Stimulated activated memory B cell treated with anti-CD40 and anti-IgM and Interleukin-4, amounts not matched to agents 10 μg/mL and 1 μg/mL and 100 μg/mL, for 72 hours (primary cell): ENCODE measurements at regions not wholly inside any gene's neighbourhood (a gene's known extent, or its start where the extent isn't known, plus 50 kb on each side); places are given as distances from the start of the nearest gene placed in this dataset.
A peak's percentile ranks its signal among the peaks of the same experiment; 100 is the strongest.
"Not testable (repeated sequence)": the region's sequence is repeated elsewhere in the genome, so short reads cannot be mapped to it uniquely, and the experiment has no call there.

Experiments used
- ATAC-seq: fragments of 150-1000 bp; cut with Tn5 transposase; 2 replicates; pipeline ENCODE4 v1.10.0; 2021
- H3K27ac Mint-ChIP-seq: one replicate; pipeline ENCODE4 v1.8.0; 2022; ENCODE audit warnings: mild to moderate bottlenecking, mixed read lengths
- H3K27me3 Mint-ChIP-seq: one replicate; pipeline ENCODE4 v1.8.0; 2022; ENCODE audit warnings: mixed read lengths
- H3K36me3 Mint-ChIP-seq: one replicate; pipeline ENCODE4 v1.8.0; 2022; ENCODE audit warnings: mixed read lengths
- H3K4me1 Mint-ChIP-seq: one replicate; pipeline ENCODE4 v1.8.0; 2022; ENCODE audit warnings: mixed read lengths
- H3K4me3 Mint-ChIP-seq: one replicate; pipeline ENCODE4 v1.8.0; 2022; ENCODE audit warnings: mild to moderate bottlenecking, moderate library complexity, mixed read lengths
- H3K9me3 Mint-ChIP-seq: one replicate; pipeline ENCODE4 v1.8.0; 2022; ENCODE audit warnings: mixed read lengths

GRCh38 chr5:106085136-106085535, 1585.6 kb downstream of the EFNA5 start:
- Mint-ChIP-seq H3K36me3 (no peaks in the 10 kb centered on the region), H3K4me3 (no peak overlapping the region), H3K9me3 (peaks cover 3% of the 10 kb centered on the region), H3K27me3 (no peaks in the 10 kb centered on the region), H3K4me1 (no peaks in the 10 kb centered on the region), H3K27ac (no peak overlapping the region)
- no peak for ATAC-seq

DNA sequence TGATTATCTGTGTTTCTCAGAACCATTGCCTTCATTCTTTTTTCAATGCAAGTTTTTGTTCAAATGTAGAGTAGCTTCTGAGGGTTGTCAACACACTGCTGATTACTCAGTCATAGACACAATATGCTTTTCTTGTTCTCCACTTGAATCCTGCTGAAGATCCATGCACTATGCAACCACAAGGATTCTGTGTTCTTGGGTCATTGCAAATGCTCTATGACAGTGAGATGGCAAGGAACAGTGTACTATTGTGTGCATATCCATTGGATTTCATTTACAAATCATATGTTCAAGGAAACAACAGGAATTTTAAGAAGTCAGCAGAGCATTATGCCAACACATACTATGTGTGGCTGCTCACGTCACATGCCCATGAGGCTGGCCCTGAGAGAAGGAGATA, 1590.2 kb downstream of the EFNA5 start:
- Mint-ChIP-seq H3K36me3 (no peaks in the 10 kb centered on the region), H3K4me1 (no peaks in the 10 kb centered on the region), H3K9me3 (peaks cover 3% of the 10 kb centered on the region), H3K27me3 (no peaks in the 10 kb centered on the region), H3K4me3 (no peak overlapping the region), H3K27ac (no peak overlapping the region)
- peak; percentile 51 for ATAC-seq

DNA sequence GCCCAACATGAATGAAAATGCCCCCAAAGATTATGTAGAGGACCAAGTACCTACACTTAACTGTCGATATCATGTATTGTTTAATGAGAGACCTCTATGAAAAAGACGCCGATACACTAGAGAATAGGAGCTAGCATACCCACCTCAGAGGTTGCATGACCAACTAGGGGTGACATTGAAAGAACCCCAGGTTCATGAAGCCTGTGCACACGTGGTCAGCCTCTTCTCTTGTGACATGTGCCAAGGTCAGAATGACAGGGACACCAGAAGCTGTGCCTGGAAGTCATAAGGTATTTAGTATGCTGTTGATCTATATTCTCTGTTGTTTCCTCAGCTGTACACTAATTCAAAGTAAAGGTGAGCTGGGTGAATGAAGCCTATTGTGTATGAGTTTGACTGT, 1594.1 kb downstream of the EFNA5 start:
- Mint-ChIP-seq H3K36me3 (no peaks in the 10 kb centered on the region), H3K4me1 (no peaks in the 10 kb centered on the region), H3K4me3 (no peak overlapping the region), H3K27ac (no peak overlapping the region), H3K27me3 (no peaks in the 10 kb centered on the region), H3K9me3 (peaks cover 3% of the 10 kb centered on the region)
- no peak for ATAC-seq

DNA sequence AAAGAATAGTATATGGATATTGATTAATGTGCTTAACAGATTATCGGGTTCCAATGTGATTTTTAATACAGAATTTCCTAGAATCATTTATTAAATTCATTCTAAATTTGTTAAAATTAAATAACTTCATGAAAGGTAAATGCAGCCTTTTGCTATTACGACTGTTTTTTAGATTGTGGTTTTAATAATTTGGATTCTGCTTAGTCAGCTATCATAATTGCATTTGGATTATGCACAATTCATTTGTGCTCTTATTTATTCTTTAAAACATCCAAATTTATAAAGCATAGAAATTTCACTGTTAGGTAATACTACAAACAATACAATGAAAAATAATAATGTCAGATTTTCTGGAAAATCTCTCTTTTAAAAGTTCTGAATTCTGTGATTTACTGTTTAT, 1598.5 kb downstream of the EFNA5 start:
- H3K27ac Mint-ChIP-seq, result no peak overlapping the region
- no peak overlapping the region for H3K4me3 Mint-ChIP-seq
- no peaks in the 10 kb centered on the region for H3K36me3 Mint-ChIP-seq
- no peaks in the 10 kb centered on the region for H3K4me1 Mint-ChIP-seq
- no peaks in the 10 kb centered on the region for H3K9me3 Mint-ChIP-seq
- no peaks in the 10 kb centered on the region for H3K27me3 Mint-ChIP-seq
- no peak for ATAC-seq

DNA sequence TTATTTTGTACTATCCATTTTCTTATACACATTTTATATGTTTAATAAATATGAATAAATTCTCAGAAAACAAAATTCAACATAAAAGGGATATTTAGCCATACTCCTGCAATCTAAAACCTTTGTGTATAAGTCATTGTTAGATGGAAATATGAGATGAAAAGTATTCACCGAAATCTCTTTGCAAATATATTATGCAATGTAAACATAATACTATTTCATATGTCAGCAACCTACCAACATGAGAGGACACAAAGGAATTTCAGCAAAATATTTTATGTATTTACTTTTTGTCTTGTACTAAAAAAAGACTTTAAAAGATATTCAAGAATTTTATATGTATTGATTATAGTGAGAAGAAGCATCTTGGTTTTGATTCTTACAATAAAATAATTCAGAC, 1623.4 kb downstream of the EFNA5 start:
- no peak overlapping the region for H3K4me3 Mint-ChIP-seq
- H3K36me3 Mint-ChIP-seq, result no peaks in the 10 kb centered on the region
- no peaks in the 10 kb centered on the region for H3K4me1 Mint-ChIP-seq
- H3K9me3 Mint-ChIP-seq, result peaks cover 7% of the 10 kb centered on the region
- H3K27ac Mint-ChIP-seq, result no peak overlapping the region
- H3K27me3 Mint-ChIP-seq, result no peaks in the 10 kb centered on the region
- no peak for ATAC-seq

DNA sequence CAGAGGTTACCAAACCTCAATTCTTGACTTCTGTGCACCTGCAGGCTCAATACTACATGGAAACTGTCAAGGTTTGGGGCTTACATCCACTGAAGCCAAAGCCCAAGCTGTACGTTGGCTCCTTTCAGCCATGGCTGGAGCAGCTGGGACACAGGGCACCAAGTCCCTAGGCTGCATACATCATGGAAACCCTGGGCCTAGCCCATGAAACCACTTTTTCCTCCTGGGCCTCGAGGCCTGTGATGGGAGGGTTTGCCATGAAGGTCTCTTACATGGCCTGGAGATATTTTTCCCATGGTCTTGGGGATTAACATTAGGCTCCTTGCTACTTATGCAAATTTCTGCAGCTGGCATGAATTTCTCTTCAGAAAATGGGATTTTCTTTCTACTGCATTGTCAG, 1638.7 kb downstream of the EFNA5 start:
- not testable (repeated sequence) for ATAC-seq, H3K4me1 Mint-ChIP-seq, H3K27ac Mint-ChIP-seq, H3K27me3 Mint-ChIP-seq, H3K36me3 Mint-ChIP-seq, H3K4me3 Mint-ChIP-seq
- peaks cover 10% of the 10 kb centered on the region for H3K9me3 Mint-ChIP-seq

DNA sequence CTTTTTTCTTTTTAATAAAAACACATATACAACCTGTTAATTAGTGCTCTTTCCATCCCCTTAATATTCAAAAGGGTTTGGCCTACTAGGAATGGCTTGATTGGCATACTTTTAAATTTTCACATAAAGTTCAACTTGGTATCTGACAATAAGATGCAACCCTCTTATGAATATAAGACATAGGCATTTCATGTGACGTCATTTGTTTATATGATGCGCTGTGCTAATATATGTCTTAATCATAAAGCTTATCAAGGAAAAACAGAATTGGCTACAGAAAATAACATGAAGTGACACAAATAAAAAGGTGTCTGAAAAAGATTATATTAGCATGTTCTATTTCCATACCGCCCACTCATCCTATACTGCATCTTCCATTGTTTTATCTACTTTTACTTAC, 1642.4 kb downstream of the EFNA5 start:
- no peaks in the 10 kb centered on the region for H3K27me3 Mint-ChIP-seq
- ATAC-seq, result no peak

DNA sequence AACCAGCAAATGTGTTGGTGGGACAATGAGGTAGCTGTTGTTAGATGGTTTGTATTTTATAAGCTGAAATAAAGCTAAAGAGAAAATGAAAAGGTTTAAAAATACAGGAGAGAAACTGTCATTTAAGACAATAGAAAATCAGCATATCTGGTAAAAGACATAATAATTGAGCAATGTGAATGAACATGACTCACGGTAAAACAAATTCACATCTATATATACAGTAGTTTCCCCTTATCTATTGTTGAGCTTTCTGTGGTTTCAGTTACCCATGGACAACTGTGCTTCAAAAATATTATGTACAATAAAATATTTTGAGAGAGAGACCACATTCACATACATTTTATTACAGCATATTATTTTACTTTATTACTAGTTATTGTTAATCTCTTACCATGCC, 1649.8 kb downstream of the EFNA5 start:
- no peak overlapping the region for H3K4me3 Mint-ChIP-seq
- ATAC-seq, result no peak
- H3K36me3 Mint-ChIP-seq, result no peaks in the 10 kb centered on the region
- H3K9me3 Mint-ChIP-seq, result peaks cover 7% of the 10 kb centered on the region
- no peaks in the 10 kb centered on the region for H3K4me1 Mint-ChIP-seq
- H3K27me3 Mint-ChIP-seq, result no peaks in the 10 kb centered on the region
- H3K27ac Mint-ChIP-seq, result no peak overlapping the region

More for the DNA sequence above, 1642.4 kb downstream of the EFNA5 start:
- H3K36me3 Mint-ChIP-seq, result no peaks in the 10 kb centered on the region
- no peaks in the 10 kb centered on the region for H3K4me1 Mint-ChIP-seq
- H3K9me3 Mint-ChIP-seq, result peaks cover 10% of the 10 kb centered on the region
- H3K4me3 Mint-ChIP-seq, result no peak overlapping the region
- H3K27ac Mint-ChIP-seq, result no peak overlapping the region

GRCh38 chr5:106019261-106019660, 1651.5 kb downstream of the EFNA5 start:
- H3K9me3 Mint-ChIP-seq, result peaks cover 7% of the 10 kb centered on the region
- no peak overlapping the region for H3K4me3 Mint-ChIP-seq
- H3K27me3 Mint-ChIP-seq, result no peaks in the 10 kb centered on the region
- H3K4me1 Mint-ChIP-seq, result no peaks in the 10 kb centered on the region
- no peak overlapping the region for H3K27ac Mint-ChIP-seq
- no peaks in the 10 kb centered on the region for H3K36me3 Mint-ChIP-seq
- ATAC-seq, result no peak

DNA sequence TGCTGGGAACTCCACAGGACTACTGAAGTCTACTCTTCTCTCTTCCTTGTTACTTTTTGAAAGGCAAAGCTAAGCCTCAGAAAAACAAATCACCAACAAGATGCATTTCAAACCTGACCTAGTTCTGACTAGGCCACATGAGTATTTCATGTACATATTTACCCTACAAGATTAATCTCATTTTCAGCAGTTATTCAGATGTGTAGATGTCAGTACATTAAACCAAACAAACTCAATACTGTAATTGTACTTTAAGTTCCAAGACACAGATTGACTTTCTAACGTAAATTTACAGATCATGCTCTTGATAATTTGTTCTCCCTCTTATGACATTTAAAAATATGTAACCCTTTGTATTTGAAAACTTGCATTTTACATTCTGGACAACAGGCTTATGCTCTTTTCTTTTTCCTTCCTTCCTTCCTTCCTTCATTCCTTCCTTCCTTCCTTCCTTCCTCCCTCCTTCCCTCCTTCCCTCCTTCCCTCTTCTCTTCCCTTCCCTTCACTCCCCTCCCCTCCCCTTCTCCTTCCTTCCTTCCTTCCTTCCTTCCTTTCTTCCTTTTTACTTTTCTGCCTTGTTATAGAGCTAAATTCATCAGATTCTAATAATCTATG, 1653.4 kb downstream of the EFNA5 start:
- H3K27me3 Mint-ChIP-seq, result no peaks in the 10 kb centered on the region
- no peak overlapping the region for H3K27ac Mint-ChIP-seq
- H3K9me3 Mint-ChIP-seq, result peaks cover 7% of the 10 kb centered on the region
- H3K4me3 Mint-ChIP-seq, result no peak overlapping the region
- H3K36me3 Mint-ChIP-seq, result no peaks in the 10 kb centered on the region
- no peak for ATAC-seq
- no peaks in the 10 kb centered on the region for H3K4me1 Mint-ChIP-seq

DNA sequence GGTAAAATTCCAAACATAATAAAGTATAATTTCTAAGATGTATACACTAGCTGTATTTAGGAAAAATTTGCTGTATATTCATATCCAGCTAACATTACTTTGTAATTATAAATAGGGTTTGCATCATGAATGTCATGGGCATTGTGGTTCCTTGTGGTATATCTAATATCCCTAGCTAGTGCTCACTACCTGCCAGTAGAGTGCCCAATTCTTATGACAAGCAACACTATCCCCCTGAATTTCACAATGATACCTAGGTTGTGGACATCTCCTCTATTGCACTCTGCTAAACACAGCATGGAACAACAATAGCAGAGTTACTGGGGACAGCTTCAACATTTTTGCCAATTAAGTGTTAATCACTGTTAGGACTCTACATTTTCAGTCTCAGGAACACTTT, 1656.5 kb downstream of the EFNA5 start:
- H3K4me3 Mint-ChIP-seq, result no peak overlapping the region
- H3K27me3 Mint-ChIP-seq, result no peaks in the 10 kb centered on the region
- no peaks in the 10 kb centered on the region for H3K36me3 Mint-ChIP-seq
- peaks cover 10% of the 10 kb centered on the region for H3K9me3 Mint-ChIP-seq
- no peak overlapping the region for H3K27ac Mint-ChIP-seq
- H3K4me1 Mint-ChIP-seq, result no peaks in the 10 kb centered on the region
- ATAC-seq, result no peak

GRCh38 chr5:106006242-106006641, 1664.5 kb downstream of the EFNA5 start:
- no peak for ATAC-seq
- Mint-ChIP-seq H3K4me1 (no peaks in the 10 kb centered on the region), H3K36me3 (no peaks in the 10 kb centered on the region)

DNA sequence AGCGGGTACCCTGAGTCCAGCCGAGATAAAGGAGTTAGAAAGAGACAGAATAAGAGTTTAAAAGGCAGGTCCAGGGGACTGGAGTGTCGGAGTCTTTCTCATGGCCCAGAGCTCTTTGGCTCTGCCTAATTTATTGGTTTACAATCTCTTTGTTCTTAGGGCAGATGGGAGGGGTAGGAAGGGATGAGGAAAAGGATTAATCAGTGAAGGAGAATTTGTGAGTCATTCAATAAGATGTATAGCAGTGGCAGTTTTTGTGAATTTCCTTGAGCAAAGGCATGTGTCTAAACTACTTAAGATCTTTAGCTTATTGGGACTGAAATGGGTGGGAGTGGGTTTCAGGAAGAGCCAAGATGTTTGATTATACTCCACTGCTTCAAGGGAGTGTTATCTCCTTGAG, 1671.7 kb downstream of the EFNA5 start:
- H3K36me3 Mint-ChIP-seq, H3K4me3 Mint-ChIP-seq, H3K27ac Mint-ChIP-seq, H3K4me1 Mint-ChIP-seq, ATAC-seq, H3K27me3 Mint-ChIP-seq, H3K9me3 Mint-ChIP-seq: not testable (repeated sequence)

More at GRCh38 chr5:106006242-106006641, 1664.5 kb downstream of the EFNA5 start:
- Mint-ChIP-seq H3K27me3 (no peaks in the 10 kb centered on the region), H3K9me3 (peaks cover 11% of the 10 kb centered on the region), H3K27ac (no peak overlapping the region), H3K4me3 (no peak overlapping the region)

DNA sequence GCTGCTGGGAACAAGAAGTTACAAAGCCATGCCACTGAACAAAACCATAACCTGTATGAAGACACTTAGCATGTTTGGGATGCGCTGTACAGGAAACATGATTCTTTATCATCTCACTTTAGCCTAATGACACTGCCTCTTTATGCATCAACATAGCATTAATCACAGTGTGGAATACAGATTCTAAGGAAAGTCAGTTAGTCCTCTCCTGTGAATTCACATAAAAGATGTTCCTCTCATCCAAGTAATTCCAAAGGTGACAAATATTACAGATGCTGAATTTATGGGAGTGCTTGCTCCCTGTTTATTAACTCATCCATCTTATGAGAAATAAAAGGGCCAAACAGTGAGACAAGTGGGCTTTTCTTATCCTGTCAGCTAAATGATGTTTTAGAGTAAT, 1677.7 kb downstream of the EFNA5 start:
- no peak overlapping the region for H3K27ac Mint-ChIP-seq
- no peaks in the 10 kb centered on the region for H3K27me3 Mint-ChIP-seq
- H3K9me3 Mint-ChIP-seq, result peaks cover 3% of the 10 kb centered on the region
- no peak overlapping the region for H3K4me3 Mint-ChIP-seq
- H3K4me1 Mint-ChIP-seq, result no peaks in the 10 kb centered on the region
- no peaks in the 10 kb centered on the region for H3K36me3 Mint-ChIP-seq
- ATAC-seq, result no peak

DNA sequence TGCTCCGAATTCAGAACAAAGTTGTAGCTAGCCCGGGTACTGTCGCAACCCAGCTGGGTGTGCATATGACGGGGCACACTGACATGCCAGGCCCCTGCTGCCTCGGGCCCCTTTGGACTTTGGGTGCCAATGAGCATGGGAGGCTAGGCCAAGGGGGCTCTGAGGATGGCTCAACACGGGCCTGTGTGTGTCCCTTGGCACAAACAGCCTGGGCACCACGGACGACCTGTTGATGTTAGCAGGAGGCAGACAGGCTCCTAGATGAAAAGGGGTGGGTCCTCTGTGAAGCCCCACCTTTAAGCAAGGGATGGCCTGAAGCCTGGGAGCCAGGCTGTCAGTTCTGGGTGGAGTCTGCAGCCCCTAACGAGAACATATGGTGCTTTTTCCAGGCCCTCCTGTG, 1688.2 kb downstream of the EFNA5 start:
- Mint-ChIP-seq H3K4me3 (no peak overlapping the region), H3K36me3 (no peaks in the 10 kb centered on the region), H3K9me3 (peaks cover 2% of the 10 kb centered on the region), H3K4me1 (no peaks in the 10 kb centered on the region), H3K27ac (no peak overlapping the region), H3K27me3 (no peaks in the 10 kb centered on the region)
- ATAC-seq, result no peak

DNA sequence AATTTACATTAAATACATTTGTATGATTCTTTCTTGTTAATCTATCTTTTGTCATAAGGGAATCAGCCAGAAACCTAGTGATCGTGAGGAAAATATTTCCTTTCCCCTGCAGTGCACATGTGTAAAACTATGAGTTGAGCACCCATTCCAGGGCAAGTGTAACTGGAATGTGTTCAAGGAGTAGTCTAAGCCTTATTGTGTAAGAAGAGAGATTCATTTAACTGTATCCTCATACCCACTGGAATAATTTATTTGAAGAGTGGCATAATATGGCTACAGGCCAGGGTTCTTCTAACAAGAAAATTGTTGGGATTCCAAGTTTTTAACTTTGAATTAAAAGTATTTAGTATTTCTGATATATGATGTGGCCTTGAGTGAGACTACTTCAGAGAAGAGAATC, 1692.7 kb downstream of the EFNA5 start:
- Mint-ChIP-seq H3K4me1 (no peaks in the 10 kb centered on the region), H3K4me3 (no peak overlapping the region), H3K27me3 (no peaks in the 10 kb centered on the region), H3K36me3 (no peaks in the 10 kb centered on the region), H3K27ac (no peak overlapping the region), H3K9me3 (peaks cover 2% of the 10 kb centered on the region)
- no peak for ATAC-seq

- ATAC-seq, result no peak
- H3K4me3 Mint-ChIP-seq, result no peak overlapping the region
- no peaks in the 10 kb centered on the region for H3K36me3 Mint-ChIP-seq
- H3K27me3 Mint-ChIP-seq, result no peaks in the 10 kb centered on the region
- no peak overlapping the region for H3K27ac Mint-ChIP-seq
- H3K4me1 Mint-ChIP-seq, result no peaks in the 10 kb centered on the region
- peaks cover 2% of the 10 kb centered on the region for H3K9me3 Mint-ChIP-seq
Observed at GRCh38 chr5:105977163-105977562, 1693.6 kb downstream of the EFNA5 start.
